ENCODE measurements at regions not wholly inside any gene's neighbourhood (a gene's known extent, or its start where the extent isn't known, plus 50 kb on each side); places are given as distances from the start of the nearest gene placed in this dataset.

- DNase-seq (ENCODE audit: low read depth in 3 of 3): no peak
Observed at GRCh38 chr11:109970516-109971183, 122.5 kb upstream of the ZC3H12C start.

- no peak for DNase-seq (ENCODE audit: low read depth in 3 of 3)
Observed at GRCh38 chr11:109971184-109971523, 122.0 kb upstream of the ZC3H12C start.

GRCh38 chr11:109972181-109972715 is 120.9 kb upstream of the ZC3H12C start:
- no peak for DNase-seq (ENCODE audit: low read depth in 3 of 3)

- no peak for DNase-seq (ENCODE audit: low read depth in 3 of 3)
Observed at GRCh38 chr11:109972939-109973338, 120.3 kb upstream of the ZC3H12C start.

GRCh38 chr11:109973486-109973885 is 119.7 kb upstream of the ZC3H12C start:
- no peak for DNase-seq (ENCODE audit: low read depth in 3 of 3)

GRCh38 chr11:109974523-109974922 is 118.7 kb upstream of the ZC3H12C start:
- DNase-seq (ENCODE audit: low read depth in 3 of 3): no peak

GRCh38 chr11:109978895-109979294 is 114.3 kb upstream of the ZC3H12C start:
- DNase-seq (ENCODE audit: low read depth in 3 of 3): no peak

GRCh38 chr11:109981031-109981636 is 112.1 kb upstream of the ZC3H12C start:
- DNase-seq (ENCODE audit: low read depth in 3 of 3): no peak

GRCh38 chr11:109983358-109983757 is 109.8 kb upstream of the ZC3H12C start:
- DNase-seq (ENCODE audit: low read depth in 3 of 3): no peak

GRCh38 chr11:109984634-109985289 is 108.4 kb upstream of the ZC3H12C start:
- no peak for DNase-seq (ENCODE audit: low read depth in 3 of 3)

GRCh38 chr11:109986488-109986887 is 106.7 kb upstream of the ZC3H12C start:
- DNase-seq (ENCODE audit: low read depth in 3 of 3): no peak

GRCh38 chr11:109991835-109992234 is 101.4 kb upstream of the ZC3H12C start:
- no peak for DNase-seq (ENCODE audit: low read depth in 3 of 3)

- DNase-seq (ENCODE audit: low read depth in 3 of 3): no peak
Observed at GRCh38 chr11:109993786-109994185, 99.4 kb upstream of the ZC3H12C start.

- no peak for DNase-seq (ENCODE audit: low read depth in 3 of 3)
Observed at GRCh38 chr11:109994907-109995306, 98.3 kb upstream of the ZC3H12C start.

- DNase-seq (ENCODE audit: low read depth in 3 of 3): no peak
Observed at GRCh38 chr11:109996060-109996459, 97.1 kb upstream of the ZC3H12C start.

GRCh38 chr11:109998921-109999320 is 94.3 kb upstream of the ZC3H12C start:
- DNase-seq (ENCODE audit: low read depth in 3 of 3): no peak

GRCh38 chr11:110000031-110000502 is 93.1 kb upstream of the ZC3H12C start:
- no peak for DNase-seq (ENCODE audit: low read depth in 3 of 3)

- DNase-seq (ENCODE audit: low read depth in 3 of 3): no peak
Observed at GRCh38 chr11:110000850-110001249, 92.3 kb upstream of the ZC3H12C start.

- DNase-seq (ENCODE audit: low read depth in 3 of 3): no peak
Observed at GRCh38 chr11:110003426-110003825, 89.8 kb upstream of the ZC3H12C start.

- no peak for DNase-seq (ENCODE audit: low read depth in 3 of 3)
Observed at GRCh38 chr11:110011595-110011994, 81.6 kb upstream of the ZC3H12C start.

GRCh38 chr11:110015695-110016094 is 77.5 kb upstream of the ZC3H12C start:
- DNase-seq (ENCODE audit: low read depth in 3 of 3): no peak

- no peak for DNase-seq (ENCODE audit: low read depth in 3 of 3)
Observed at GRCh38 chr11:110019675-110020074, 73.5 kb upstream of the ZC3H12C start.

- DNase-seq (ENCODE audit: low read depth in 3 of 3): no peak
Observed at GRCh38 chr11:110022548-110022947, 70.6 kb upstream of the ZC3H12C start.
